ENCODE measurements at regions not wholly inside any gene's neighbourhood (a gene's known extent, or its start where the extent isn't known, plus 50 kb on each side); places are given as distances from the start of the nearest gene placed in this dataset.

GRCh38 chr5:2093859-2094615 lies 211.3 kb upstream of the IRX4 start:
- TF ChIP-seq CTCF (IDR thresholded peaks at IDR 0.05; ENCODE audit: extremely low read depth in 1 of 2, insufficient read depth in 1 of 2, low read depth in 1 of 2, low read length in 2 of 2) (no peak), POLR2A (IDR thresholded peaks at IDR 0.05; ENCODE audit: low read depth, low read length) (no peak), EZH2 (IDR thresholded peaks at IDR 0.05; ENCODE audit: borderline replicate concordance, low read depth, low read length, severe bottlenecking) (no peak), MAX (IDR thresholded peaks at IDR 0.05; ENCODE audit: insufficient read depth, insufficient read length) (no peak), FOS (IDR thresholded peaks at IDR 0.05; ENCODE audit: borderline replicate concordance, insufficient read depth, low read length) (no peak), POLR2AphosphoS5 (IDR thresholded peaks at IDR 0.05; ENCODE audit: insufficient read depth, low read depth, low read length) (no peak)

All from endothelial cell of umbilical vein (primary cell).